WTC11 (cell line): ENCODE measurements at regions not wholly inside any gene's neighbourhood (a gene's known extent, or its start where the extent isn't known, plus 50 kb on each side); places are given as distances from the start of the nearest gene placed in this dataset.

Experiments used
- ATAC-seq: fragments of 200-7000 bp; cut with Tn5 transposase; 2 replicates; pipeline ENCODE4 v1.10.0; 2021; ENCODE audit warnings: mild to moderate bottlenecking, moderate library complexity
- CTCF ChIA-PET: fragments of 300-600 bp; sonication (Branson Sonifier 250); formaldehyde crosslinking; loops from one replicate; lab custom pipeline; 2021; ENCODE audit warnings: antibody characterized with exemption; lab: Charles Lee
- POLR2A ChIA-PET: fragments of 350-600 bp; sonication (Branson Sonifier 250); formaldehyde crosslinking; loops from one replicate; lab custom pipeline; 2021; ENCODE audit warnings: antibody characterized with exemption; lab: Charles Lee
- DNase-seq: peaks from one replicate; pipeline ENCODE4 v3.0.0; 2021; ENCODE audit warnings: low spot score
- H3K27ac Mint-ChIP-seq: 2 replicates; pipeline ENCODE4 v1.8.0; 2021; ENCODE audit warnings: mixed read lengths
- H3K27me3 Mint-ChIP-seq: 2 replicates; pipeline ENCODE4 v1.8.0; 2021; ENCODE audit warnings: low read depth, mild to moderate bottlenecking, moderate library complexity, mixed read lengths
- H3K36me3 Mint-ChIP-seq: 2 replicates; pipeline ENCODE4 v1.8.0; 2021; ENCODE audit warnings: mixed read lengths
- H3K4me1 Mint-ChIP-seq: 2 replicates; pipeline ENCODE4 v1.8.0; 2022; ENCODE audit warnings: mixed read lengths
- H3K4me3 Mint-ChIP-seq: 2 replicates; pipeline ENCODE4 v1.8.0; 2021; ENCODE audit warnings: mild to moderate bottlenecking, moderate library complexity, mixed read lengths
- H3K9me3 Mint-ChIP-seq: 2 replicates; pipeline ENCODE4 v1.8.0; 2021; ENCODE audit warnings: mixed read lengths
- AR ChIP-seq: fragments of 250-450 bp; sonication (Bioruptor Pico); IDR thresholded peaks from 2 replicates; pipeline ENCODE4 v1.9.0; 2021; ENCODE audit warnings: mild to moderate bottlenecking
- ERG ChIP-seq: fragments of 250-450 bp; sonication (Bioruptor Pico); IDR thresholded peaks from 2 replicates; pipeline ENCODE4 v1.8.0; 2021; ENCODE audit warnings: mild to moderate bottlenecking
- HMGA2 ChIP-seq: fragments of 250-450 bp; sonication (Bioruptor Pico); IDR thresholded peaks from 2 replicates; pipeline ENCODE4 v1.4.0; 2021; ENCODE audit warnings: mild to moderate bottlenecking, moderate library complexity
- JUN ChIP-seq: sonication (generic); formaldehyde crosslinking; IDR thresholded peaks from 2 replicates; pipeline ENCODE4 v1.8.0; 2023; ENCODE audit warnings: mild to moderate bottlenecking, missing genetic modification reagents
- MAX ChIP-seq: sonication (generic); formaldehyde crosslinking; IDR thresholded peaks from 2 replicates; pipeline ENCODE4 v1.8.0; 2022; ENCODE audit warnings: mild to moderate bottlenecking, missing genetic modification reagents
- NR2C2 ChIP-seq: sonication (generic); formaldehyde crosslinking; IDR thresholded peaks from 2 replicates; pipeline ENCODE4 v1.8.0; 2022; ENCODE audit warnings: mild to moderate bottlenecking, missing genetic modification reagents
- SMAD3 ChIP-seq: sonication (generic); formaldehyde crosslinking; IDR thresholded peaks from 2 replicates; pipeline ENCODE4 v1.8.0; 2022; ENCODE audit warnings: missing genetic modification reagents, mild to moderate bottlenecking, borderline replicate concordance
- SOX15 ChIP-seq: fragments of 250-450 bp; sonication (Bioruptor Pico); IDR thresholded peaks from 2 replicates; pipeline ENCODE4 v1.9.0; 2021; ENCODE audit warnings: mild to moderate bottlenecking
- ZNF232 ChIP-seq: sonication (generic); formaldehyde crosslinking; IDR thresholded peaks from 2 replicates; pipeline ENCODE4 v1.8.0; 2022; ENCODE audit warnings: mild to moderate bottlenecking, missing genetic modification reagents
- ZNF532 ChIP-seq: fragments of 250-450 bp; sonication (Bioruptor Pico); IDR thresholded peaks from 2 replicates; pipeline ENCODE4 v1.9.0; 2021; ENCODE audit warnings: mild to moderate bottlenecking, borderline replicate concordance

GRCh38 chr2:57146951-57147350 is 899.7 kb upstream of the VRK2 start:
- no peak overlapping the region for H3K27ac Mint-ChIP-seq
- H3K27me3 Mint-ChIP-seq, result no peaks in the 10 kb centered on the region; the same call in 1 of the 2 replicates

More at GRCh38 chr2:57146951-57147350, 899.7 kb upstream of the VRK2 start:
- Mint-ChIP-seq H3K9me3 (peaks cover 30% of the 10 kb centered on the region), H3K4me1 (no peaks in the 10 kb centered on the region; the same call in 1 of the 2 replicates), H3K36me3 (peaks cover 22% of the 10 kb centered on the region), H3K4me3 (no peak overlapping the region)
- peak; percentile 22; the same call in 1 of the 2 replicates for ATAC-seq
- POLR2A ChIA-PET, result no interaction called here
- TF ChIP-seq ERG (CRISPR knock-in tag) (no peak), HMGA2 (CRISPR knock-in tag) (no peak), NR2C2 (CRISPR knock-in tag) (no peak), AR (CRISPR knock-in tag) (no peak), SMAD3 (no peak), SOX15 (CRISPR knock-in tag) (no peak), ZNF232 (CRISPR knock-in tag) (no peak), JUN (no peak), ZNF532 (CRISPR knock-in tag) (no peak), MAX (CRISPR knock-in tag) (no peak)
- CTCF ChIA-PET, result no interaction called here
- DNase-seq, result no peak
